ENCODE measurements at regions not wholly inside any gene's neighbourhood (a gene's known extent, or its start where the extent isn't known, plus 50 kb on each side); places are given as distances from the start of the nearest gene placed in this dataset.

- DNase-seq (ENCODE audit: low spot score), result no peak
- no peak for TF ChIP-seq CTCF (IDR thresholded peaks at IDR 0.05; ENCODE audit: extremely low read depth, missing control alignments)
These were observed 122.8 kb upstream of the DOCK10 start for GRCh38 chr2:225165052-225165451.

- DNase-seq (ENCODE audit: low spot score), result no peak
- TF ChIP-seq CTCF (IDR thresholded peaks at IDR 0.05; ENCODE audit: extremely low read depth, missing control alignments), result no peak
These were observed 122.3 kb upstream of the DOCK10 start for GRCh38 chr2:225164401-225165050.

- no peak for TF ChIP-seq CTCF (IDR thresholded peaks at IDR 0.05; ENCODE audit: extremely low read depth, missing control alignments)
- DNase-seq (ENCODE audit: low spot score), result no peak
These were observed 116.1 kb upstream of the DOCK10 start for GRCh38 chr2:225158360-225158759.

- no peak for DNase-seq (ENCODE audit: low spot score)
- no peak for TF ChIP-seq CTCF (IDR thresholded peaks at IDR 0.05; ENCODE audit: extremely low read depth, missing control alignments)
These were observed 114.7 kb upstream of the DOCK10 start for GRCh38 chr2:225156853-225157451.

GRCh38 chr2:225140723-225141122, 98.5 kb upstream of the DOCK10 start:
- no peak for TF ChIP-seq CTCF (IDR thresholded peaks at IDR 0.05; ENCODE audit: extremely low read depth, missing control alignments)
- no peak for DNase-seq (ENCODE audit: low spot score)

GRCh38 chr2:225137971-225138370, 95.7 kb upstream of the DOCK10 start:
- TF ChIP-seq CTCF (IDR thresholded peaks at IDR 0.05; ENCODE audit: extremely low read depth, missing control alignments), result no peak
- no peak for DNase-seq (ENCODE audit: low spot score)

- no peak for DNase-seq (ENCODE audit: low spot score)
- TF ChIP-seq CTCF (IDR thresholded peaks at IDR 0.05; ENCODE audit: extremely low read depth, missing control alignments), result no peak
These were observed 94.3 kb upstream of the DOCK10 start for GRCh38 chr2:225136552-225136951.
